GM19324 (cell line): ENCODE measurements at regions not wholly inside any gene's neighbourhood (a gene's known extent, or its start where the extent isn't known, plus 50 kb on each side); places are given as distances from the start of the nearest gene placed in this dataset.

ENCODE experiments used
- ATAC-seq: cut with Tn5 transposase; IDR thresholded peaks from one replicate; pipeline ENCODE4 v1.9.1; 2021; ENCODE audit warnings: mild to moderate bottlenecking, moderate library complexity; ENCODE audit not compliant: unreplicated experiment, low FRiP score

DNA sequence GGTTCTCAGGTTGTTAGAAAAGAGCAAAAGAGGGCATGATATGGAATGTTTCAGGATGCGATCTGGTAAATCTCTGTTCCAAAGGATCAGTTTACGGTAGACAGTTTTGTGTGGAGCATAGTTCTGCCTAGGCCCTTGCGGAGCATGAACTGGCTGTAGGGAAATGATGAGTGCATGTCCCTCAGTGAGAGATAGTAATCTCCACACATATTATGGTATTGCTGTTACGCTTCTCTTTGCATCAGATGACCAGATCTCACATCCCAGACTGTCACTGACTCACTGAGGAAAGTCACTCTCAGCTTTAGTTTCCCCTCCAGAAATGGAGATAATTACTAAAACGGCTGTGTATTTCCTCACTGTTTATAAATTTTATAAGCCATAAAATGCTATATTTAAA, 836.0 kb downstream of the JRKL start:
- ATAC-seq, result no peak

- no peak for ATAC-seq
These were observed 840.1 kb downstream of the JRKL start for GRCh38 chr11:97229936-97230335.

- no peak for ATAC-seq
These were observed 841.4 kb downstream of the JRKL start for GRCh38 chr11:97231231-97231630.

- ATAC-seq, result no peak
These were observed 844.2 kb downstream of the JRKL start for GRCh38 chr11:97234016-97234415.

- no peak for ATAC-seq
These were observed 847.3 kb downstream of the JRKL start for GRCh38 chr11:97237151-97237550.

GRCh38 chr11:97247601-97248000, 857.8 kb downstream of the JRKL start:
- ATAC-seq, result no peak

GRCh38 chr11:97254790-97255189, 865.0 kb downstream of the JRKL start:
- ATAC-seq, result no peak

DNA sequence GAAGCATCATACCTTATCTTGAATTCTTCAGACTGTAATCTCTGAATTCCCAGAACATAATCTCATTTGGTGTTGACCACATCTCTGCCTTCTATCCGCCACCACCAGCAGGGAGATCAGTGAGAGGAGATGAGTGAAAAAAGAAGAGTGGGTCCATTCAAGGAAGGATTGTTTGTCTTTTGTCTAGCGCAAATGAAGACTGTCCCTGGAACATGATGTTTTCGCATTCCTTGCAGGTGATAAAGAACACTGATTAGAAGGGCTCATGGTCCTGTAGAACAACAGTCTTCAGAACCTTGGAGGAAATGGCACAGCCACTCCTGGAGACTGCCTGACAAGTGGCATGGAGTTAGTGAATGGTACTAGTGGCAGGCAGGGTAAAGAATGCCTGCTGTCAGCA, 869.6 kb downstream of the JRKL start:
- ATAC-seq, result no peak

- ATAC-seq, result no peak
These were observed 870.1 kb downstream of the JRKL start for GRCh38 chr11:97259884-97260283.

GRCh38 chr11:97263183-97263858, 873.5 kb downstream of the JRKL start:
- no peak for ATAC-seq

GRCh38 chr11:97269527-97269926, 879.7 kb downstream of the JRKL start:
- no peak for ATAC-seq

DNA sequence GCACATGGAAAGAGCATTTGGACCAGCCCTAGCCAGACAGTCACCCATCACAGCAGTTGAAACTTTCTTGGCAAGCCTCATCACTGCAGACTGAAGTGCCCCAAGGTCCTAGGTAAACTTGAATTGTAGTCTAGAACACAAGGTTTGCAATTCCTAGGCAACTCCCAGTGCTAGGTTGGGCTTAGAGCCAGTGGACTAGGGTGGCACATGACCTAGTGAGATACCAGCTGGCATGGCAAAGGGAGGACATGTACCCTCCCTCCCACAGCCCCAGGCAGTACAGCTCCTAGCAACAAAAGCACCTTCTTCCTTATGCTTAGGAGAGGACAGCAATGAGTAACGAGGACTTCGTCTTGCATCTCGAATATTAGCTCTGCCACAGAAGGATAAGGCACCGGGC, 889.5 kb downstream of the JRKL start:
- no peak for ATAC-seq

GRCh38 chr11:97280347-97280746, 890.5 kb downstream of the JRKL start:
- no peak for ATAC-seq

DNA sequence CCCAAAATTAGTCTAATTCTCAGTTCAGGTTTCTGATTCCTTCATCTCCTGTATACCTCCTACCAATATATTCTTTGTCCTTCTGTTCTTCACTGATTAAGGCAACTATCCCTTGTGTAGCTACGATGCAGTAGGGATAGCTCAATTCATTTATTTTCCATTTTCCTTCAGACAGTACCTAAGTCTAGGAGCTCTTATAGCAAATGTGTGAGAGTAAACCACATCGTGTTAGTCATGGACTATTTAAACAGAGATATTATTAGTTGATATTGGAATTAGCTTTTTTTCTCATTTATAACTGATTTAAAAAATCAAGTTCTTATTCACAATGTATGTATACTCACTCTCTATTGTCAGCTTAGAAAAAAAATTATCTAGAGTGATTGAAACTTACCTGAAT, 900.0 kb downstream of the JRKL start:
- no peak for ATAC-seq

DNA sequence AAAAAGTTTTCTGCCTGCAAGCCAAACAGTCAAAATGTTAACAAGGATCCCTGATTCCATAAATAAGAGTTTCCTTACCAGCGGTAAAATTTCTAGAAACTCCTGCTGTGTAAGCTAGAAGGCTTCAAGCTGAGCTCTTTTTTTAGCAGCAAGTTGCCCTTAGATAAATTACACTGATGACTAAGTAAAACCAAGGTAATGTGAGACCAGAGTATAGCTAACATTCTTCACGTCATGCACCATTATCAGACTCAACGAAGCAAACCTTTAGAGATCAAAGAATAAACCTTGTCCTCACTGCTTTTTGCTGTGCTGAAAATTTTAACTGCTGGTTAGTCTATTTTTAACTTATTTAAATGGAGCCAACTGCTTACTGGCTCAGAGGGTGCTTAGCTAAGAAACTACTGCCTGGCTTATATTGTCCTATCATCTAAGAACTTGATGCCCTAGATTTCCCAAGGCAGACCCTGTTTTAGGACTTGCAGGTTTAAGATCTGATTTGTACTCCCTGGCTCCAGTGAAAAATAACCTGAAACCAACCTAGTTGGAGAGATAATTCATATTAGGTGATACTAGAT, 900.7 kb downstream of the JRKL start:
- ATAC-seq, result no peak

DNA sequence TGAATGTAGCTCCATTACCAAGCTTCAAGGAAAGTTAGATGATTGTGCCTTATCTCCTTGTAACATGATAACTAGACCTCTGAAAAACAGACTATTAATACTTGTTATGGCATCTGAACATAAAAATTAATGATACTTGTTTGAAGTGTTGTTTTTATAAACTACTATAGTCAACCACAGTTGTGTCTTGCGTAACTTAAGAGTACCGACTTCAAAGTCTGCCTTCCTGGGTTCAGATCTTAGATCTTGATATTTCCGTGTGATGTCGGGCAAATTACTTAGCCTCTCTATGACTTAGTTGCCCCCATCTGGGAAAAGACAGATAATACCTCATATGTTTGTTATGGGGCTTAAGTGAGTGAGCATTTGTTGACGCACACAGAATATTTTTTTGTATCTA, 906.5 kb downstream of the JRKL start:
- ATAC-seq, result no peak

- no peak for ATAC-seq
These were observed 919.5 kb downstream of the JRKL start for GRCh38 chr11:97309291-97309690.

- ATAC-seq, result no peak
These were observed 935.9 kb downstream of the JRKL start for GRCh38 chr11:97325693-97326092.

GRCh38 chr11:97332271-97332670, 942.5 kb downstream of the JRKL start:
- ATAC-seq, result no peak

DNA sequence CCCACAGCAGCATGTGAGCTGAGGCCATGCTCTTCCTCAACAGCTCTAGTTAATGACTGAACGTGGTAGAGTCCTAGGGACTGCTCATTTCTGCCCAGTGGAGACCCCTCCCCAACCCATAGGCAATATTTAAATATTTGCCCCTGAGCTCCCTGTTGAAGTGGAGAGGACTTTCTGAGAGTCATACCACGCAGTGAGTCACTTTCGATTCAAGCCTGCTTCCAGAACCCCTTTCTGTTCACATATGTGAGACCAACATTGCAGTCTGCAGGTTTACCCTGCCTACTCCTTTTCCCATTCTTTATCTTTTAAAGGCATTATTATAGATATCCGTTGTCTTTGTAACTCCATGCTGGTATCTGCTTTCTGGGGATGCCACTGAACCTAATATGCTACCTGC, 946.3 kb downstream of the JRKL start:
- ATAC-seq, result no peak

- no peak for ATAC-seq
These were observed 955.2 kb downstream of the JRKL start for GRCh38 chr11:97345032-97345431.

DNA sequence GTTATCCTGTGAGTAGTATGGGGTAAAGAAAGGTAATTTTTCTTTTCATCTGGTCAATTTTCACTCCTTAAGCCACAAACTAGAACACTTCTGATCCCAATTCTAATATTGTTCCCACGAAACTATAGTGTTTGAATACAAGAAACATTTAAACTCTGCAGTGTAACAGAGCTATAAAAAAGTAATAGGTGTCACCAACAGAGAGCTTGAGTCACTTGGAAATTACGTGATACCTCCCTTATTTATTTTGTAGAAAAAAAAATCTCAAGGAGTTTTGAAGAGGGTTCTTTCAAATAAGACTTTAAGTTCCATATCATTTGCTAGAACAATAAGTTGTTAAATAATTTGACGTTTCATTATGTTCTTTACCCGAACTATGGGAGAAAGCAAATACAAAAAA, 959.4 kb downstream of the JRKL start:
- ATAC-seq, result no peak

GRCh38 chr11:97351939-97352338, 962.1 kb downstream of the JRKL start:
- ATAC-seq, result no peak
